Activated CD4-positive, alpha-beta T cell treated with anti-CD3 and anti-CD28 coated beads for 48 hours (primary cell): ENCODE measurements at regions not wholly inside any gene's neighbourhood (a gene's known extent, or its start where the extent isn't known, plus 50 kb on each side); places are given as distances from the start of the nearest gene placed in this dataset.

Experiments used
- DNase-seq: peaks from one replicate; pipeline ENCODE4 v3.0.0-alpha.2; 2020

- no peak for DNase-seq
Observed at GRCh38 chr10:36148207-36148606, 506.1 kb upstream of the FZD8 start.

DNA sequence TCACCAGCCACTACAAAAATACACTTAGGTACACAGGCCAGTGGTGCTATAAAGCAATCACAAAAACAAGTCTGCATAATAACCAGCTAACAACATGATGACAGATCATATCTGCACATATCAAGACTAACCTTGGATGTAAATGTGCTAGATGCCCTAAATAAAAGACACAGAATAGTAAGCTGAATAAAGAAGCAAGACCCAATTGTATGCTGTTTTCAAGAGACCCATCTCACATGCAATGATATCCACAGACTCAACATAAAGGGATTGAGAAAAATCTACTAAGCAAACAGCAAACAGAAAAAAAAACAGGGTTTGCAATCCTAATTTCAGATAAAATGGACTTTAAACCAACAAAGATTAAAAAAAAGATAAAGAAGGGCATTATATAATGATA, 505.4 kb upstream of the FZD8 start:
- DNase-seq, result no peak

DNA sequence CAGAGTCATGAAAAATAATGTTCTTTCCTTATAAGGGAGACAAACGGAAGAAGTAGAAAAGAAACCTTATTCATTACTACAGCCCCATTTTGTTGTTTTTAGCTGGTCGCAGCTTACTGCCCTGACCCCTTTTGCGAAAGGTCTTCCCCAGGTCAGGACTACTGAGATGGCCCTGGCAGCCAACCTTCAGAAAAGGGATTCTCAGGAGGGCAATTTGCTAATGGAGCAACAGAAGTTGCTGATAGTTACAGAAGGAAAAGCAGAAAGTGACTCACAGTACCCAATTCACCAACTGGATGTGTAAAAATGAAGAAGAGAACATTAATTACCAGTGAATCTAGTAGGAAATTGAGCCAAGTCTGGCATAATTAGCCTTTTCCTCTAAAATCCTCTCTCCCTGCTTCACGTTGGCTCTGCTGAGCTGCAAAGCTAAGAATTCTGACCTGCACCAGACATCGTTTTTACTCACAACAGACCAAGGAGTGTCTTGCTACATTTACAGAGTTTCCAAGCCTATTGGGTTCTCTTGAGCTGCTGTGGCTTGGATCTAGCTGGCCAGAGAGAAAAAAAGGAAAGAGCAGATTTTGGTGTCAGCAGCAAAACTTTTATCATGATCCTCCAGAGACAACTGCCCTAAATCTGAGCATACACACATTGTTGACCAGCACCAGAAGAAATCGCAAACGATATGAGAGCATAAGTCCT, 499.9 kb upstream of the FZD8 start:
- no peak for DNase-seq

DNA sequence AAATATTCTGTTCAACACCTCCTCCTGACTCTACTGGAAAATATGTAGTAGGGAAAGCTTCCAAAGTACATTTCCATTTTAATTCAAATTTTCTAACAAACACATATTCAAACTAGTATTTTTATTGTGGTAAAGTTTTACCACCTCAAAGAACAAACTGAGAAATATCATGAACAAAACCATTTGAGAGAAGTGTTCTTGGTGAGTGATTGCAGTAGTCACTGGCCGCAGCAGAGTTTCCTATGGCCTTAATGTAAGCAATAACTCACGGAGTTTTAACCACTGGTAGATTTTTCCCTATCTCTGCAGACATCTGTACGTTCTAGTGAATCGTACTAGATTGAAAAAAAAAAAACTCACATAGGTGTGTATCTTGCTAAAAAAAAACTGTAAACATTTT, 487.0 kb upstream of the FZD8 start:
- no peak for DNase-seq

- DNase-seq, result no peak
Observed at GRCh38 chr10:36126076-36126475, 484.0 kb upstream of the FZD8 start.

- DNase-seq, result no peak
Observed at GRCh38 chr10:36119455-36119854, 477.4 kb upstream of the FZD8 start.

- no peak for DNase-seq
Observed at GRCh38 chr10:36118314-36118713, 476.2 kb upstream of the FZD8 start.

GRCh38 chr10:36117890-36118289, 475.8 kb upstream of the FZD8 start:
- DNase-seq, result no peak

DNA sequence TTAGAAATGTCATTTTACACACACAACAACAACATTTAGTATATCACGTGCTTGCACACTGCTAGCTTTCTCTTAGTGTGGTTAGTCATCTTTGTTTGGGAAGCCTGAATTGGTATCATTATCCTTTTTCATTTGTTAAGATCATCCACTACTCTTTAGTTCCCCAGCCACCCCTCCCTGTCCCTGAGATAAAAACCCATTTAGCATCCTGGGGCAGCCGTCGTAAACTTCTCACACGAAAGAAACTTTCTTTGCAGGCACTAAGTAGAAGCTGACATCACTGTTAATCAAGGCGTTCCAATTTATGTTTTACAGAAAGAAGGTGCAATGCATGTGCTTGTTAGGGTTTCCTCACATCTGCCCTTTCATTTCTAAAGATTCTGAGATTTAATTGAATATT, 475.1 kb upstream of the FZD8 start:
- DNase-seq, result no peak

DNA sequence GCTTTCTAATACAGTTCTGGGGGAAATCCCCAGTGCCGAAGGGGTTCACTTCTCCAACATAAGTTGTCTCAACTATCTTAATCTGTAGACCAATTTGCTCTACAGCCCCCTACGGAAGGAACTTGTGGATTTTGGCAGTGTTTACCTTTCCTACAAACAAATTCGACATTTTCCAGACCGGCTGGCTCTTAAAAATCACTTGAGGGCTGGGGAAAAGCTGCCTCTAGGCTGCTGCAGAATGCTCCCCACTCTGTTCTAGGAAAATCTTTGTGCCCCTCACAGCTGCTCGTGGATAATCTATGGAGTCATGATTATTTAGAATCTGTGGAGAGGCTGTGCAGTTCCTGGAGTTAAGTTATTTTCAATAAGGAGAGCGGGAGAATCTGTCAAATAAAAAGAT, 474.6 kb upstream of the FZD8 start:
- no peak for DNase-seq

DNA sequence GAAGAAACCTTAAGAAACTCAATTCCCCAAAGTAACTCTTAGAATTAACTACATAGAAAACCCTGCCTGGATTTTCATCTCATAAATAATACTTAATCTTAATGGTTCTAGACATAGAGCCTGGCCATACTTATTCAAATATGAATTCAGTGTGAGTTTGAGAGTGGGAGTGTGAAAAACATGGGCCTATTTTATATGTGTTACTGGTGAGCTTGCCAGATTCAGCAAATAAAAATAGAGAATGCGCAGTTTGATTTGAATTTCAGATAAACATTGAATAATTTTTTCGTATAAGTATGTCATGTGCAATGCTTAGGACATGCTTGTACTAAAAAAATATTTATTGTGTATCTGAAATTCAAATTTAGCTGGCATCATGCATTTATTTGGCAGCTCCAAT, 473.9 kb upstream of the FZD8 start:
- DNase-seq, result no peak

- DNase-seq, result no peak
Observed at GRCh38 chr10:36115364-36115763, 473.3 kb upstream of the FZD8 start.

DNA sequence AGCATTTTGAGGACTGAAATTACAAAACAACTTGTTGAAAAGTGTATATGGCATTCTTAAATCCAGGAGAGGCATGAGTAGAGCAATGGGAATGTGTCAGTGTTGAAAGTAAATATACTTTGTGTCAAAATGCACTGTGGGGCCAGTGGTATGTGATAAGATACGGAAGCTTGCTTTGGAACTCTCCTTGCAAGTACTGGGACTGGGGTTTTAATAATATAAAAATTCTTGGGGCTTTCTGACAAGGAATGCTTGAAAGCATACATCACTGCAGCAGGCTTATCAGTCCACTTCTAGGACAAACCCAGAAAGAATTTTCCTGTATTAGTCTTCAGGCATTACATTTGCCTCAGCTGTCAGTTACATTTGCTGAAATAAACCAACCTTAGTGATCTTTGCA, 472.8 kb upstream of the FZD8 start:
- no peak for DNase-seq

- DNase-seq, result no peak
Observed at GRCh38 chr10:36114141-36114540, 472.0 kb upstream of the FZD8 start.

DNA sequence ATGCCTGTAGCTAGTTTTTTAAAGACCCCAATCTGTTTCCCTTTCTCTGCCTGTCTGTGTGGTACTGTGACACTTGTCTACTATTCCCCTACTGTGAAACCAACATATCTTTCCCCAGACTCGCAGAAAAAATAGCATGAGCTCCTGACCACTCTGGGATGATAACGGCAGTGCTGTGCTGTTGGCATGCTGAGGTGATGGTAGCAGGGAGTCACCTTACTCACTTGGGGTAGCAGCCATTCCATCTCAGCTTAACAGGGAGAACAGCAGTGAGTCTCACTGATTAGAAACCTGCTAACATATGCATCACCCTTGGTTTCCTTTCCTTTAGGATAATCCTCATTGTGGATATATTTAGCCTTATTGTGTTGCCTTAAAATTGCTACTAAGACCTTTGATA, 469.6 kb upstream of the FZD8 start:
- DNase-seq, result no peak

DNA sequence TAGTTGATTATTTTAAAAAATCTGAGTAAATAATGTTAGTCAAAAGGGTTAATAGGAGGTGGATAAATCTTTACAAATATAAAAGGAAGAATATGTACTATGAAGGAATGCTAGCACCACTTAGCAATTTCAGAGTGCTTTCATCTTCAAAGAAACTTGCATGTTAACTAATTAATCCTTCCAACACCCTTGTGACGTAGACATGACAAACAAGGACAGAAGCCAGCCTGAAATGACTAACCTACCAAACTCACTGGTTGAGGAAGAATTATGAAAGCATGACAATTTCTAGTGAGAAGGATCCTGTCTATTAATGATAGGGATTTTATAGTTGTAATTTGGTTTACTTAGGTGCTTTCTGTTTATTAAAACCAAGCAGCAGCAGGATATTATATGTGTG, 468.0 kb upstream of the FZD8 start:
- DNase-seq, result no peak

DNA sequence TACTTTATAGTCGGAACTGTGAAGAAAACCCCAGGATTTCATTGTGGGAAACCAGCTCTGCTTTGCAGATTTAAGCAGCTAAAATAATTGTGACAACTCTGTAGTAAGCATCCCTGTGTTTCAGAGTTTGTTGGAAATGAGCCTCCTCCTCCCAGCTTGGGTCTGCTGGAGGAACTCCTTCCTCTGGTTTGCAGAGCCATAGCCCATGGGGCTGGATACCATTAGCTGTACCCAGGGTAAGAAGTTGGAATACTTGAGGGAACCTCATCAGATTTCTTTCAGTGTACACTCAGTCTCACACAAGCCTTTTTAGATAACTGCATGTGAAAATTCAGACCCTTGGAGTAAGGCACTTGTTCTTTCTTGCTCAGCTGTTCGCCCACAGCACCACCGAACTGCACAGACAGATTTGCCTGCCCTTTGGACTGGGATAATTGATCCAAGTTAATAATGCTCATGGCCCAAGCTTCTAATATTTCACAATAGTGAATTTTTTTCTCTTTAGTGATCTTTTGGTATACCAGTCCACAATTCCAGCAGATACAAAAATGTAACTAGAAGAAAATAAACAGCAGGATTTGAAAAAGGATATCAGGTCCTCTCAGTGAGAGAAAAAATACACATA, 467.4 kb upstream of the FZD8 start:
- DNase-seq, result no peak

GRCh38 chr10:36097696-36098095, 455.6 kb upstream of the FZD8 start:
- DNase-seq, result no peak

DNA sequence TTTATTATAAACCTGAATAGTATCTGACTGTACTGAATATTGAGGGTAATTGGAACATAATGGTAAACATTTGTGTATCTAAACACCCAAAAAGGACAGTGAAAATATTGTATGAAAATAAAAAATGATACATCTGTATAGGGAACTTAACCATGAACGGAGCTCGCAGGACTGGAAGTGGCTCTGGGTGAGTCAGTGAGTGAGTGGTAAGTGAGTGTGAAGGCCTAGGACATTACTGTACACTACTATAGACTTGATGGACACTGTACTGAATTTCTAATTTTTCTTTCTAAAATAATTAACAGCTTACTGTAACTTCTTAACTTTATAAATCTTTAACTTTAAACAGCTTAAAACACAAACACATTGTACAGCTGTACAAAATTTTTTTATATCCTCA, 454.5 kb upstream of the FZD8 start:
- DNase-seq, result no peak

DNA sequence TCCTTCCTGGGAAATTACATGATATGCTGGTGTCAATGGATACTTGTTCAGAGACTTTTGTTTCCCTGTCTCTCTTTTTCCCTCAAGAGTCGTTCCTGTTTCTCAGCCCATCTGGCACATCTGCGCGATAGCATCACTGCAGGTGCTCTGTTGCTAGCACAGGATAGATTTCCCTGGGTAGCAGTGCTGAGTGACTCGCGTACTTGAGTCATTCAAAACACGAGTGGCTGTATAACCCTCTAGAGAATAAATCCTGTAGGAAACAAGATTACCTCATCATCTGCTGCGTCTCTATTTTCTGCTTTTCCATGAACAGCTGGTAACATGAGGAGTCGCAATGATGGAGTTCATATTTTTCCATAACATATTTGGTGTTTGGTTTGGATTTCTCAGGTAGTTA, 452.0 kb upstream of the FZD8 start:
- DNase-seq, result no peak

DNA sequence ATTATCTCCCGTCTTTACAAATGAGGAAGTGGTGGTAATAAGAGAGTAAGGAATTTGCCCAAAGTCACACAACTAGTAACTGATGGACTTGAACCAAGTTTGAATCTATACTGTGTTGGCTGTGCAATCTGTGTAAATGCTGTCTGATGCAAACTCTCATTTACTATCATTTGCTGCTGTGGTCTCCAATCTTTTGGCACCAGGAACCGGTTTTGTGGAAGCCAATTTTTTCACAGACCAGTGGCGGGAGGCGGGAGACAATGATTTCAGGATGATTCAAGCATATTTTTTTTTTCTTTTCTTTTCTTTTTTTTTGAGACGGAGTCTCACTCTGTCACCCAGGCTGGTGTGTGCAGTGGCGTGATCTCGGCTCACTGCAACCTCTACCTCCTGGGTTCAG, 450.0 kb upstream of the FZD8 start:
- no peak for DNase-seq

GRCh38 chr10:36091007-36091406, 448.9 kb upstream of the FZD8 start:
- DNase-seq, result no peak

DNA sequence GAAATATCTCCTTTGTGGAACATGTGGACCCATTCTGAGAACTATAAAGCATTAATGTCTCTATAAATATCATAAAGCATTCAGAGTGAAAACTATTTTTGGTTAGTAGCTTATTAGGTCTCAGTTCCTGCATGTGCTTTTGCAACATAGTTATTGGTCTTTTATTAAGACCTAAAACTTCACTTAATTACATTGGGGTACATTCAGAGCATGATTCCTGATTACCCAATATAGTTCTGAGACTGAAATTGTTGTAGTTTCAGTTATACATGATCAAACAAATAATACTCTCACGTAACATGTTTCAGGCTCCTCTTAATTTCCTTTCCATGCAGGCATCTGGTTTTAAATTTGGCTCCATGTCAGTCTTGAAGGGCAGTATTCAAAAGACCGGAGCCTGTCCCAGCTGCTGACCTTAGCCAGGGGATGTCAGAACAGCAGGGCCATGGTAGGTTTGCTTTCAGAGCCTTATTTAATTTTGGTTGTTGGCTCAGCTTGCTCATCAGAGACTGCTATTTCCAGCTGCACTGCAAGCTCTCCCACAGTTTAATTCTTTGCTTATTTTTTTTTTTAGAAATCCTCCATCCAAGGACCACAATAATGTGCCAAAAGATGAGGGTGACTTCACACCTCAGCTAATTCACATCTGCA, 447.8 kb upstream of the FZD8 start:
- no peak for DNase-seq
